K562 (cell line): ENCODE measurements at regions not wholly inside any gene's neighbourhood (a gene's known extent, or its start where the extent isn't known, plus 50 kb on each side); places are given as distances from the start of the nearest gene placed in this dataset.

Experiments used
- ATAC-seq: fragments of 200-7000 bp; cut with Tn5 transposase; 3 replicates; pipeline ENCODE4 v1.9.1; 2020; ENCODE audit warnings: moderate library complexity
- BruUV-seq: library from RNA; stranded (reverse); fragments of 400-500 nt; replicated peaks from 2 replicates; lab custom pipeline; 2021; lab: Mats Ljungman, UMichigan
- CTCF ChIA-PET: fragments of 300-600 bp; formaldehyde crosslinking; extraction: SDS; loops from one replicate; lab custom pipeline; 2021; ENCODE audit warnings: low intra/inter-chr PET ratio; lab: Yijun Ruan, JAX
- POLR2A ChIA-PET: fragments of 300-600, 350-650 bp; sonication (Branson Sonifier 250); formaldehyde crosslinking; extraction: SDS; loops from one replicate; lab custom pipeline; 2021; ENCODE audit warnings: antibody characterized with exemption, inconsistent platforms; lab: Yijun Ruan, JAX
- DNase-seq, 4 experiments: peaks; one replicate each; pipeline versions ENCODE4 v3.0.0 to v3.0.0-alpha.2; 2011 to 2018; ENCODE audit warnings: low spot score in 3 of 4, mixed read lengths in 3 of 4; ENCODE audit errors: extremely low read depth in 1 of 4
- FAIRE-seq: peaks from 2 replicates; lab custom pipeline; 2011; peaks lifted over from hg19 to GRCh38; lab: Jason Lieb, UNC
- H2AFZ ChIP-seq: 2 replicates; pipeline ENCODE4 v1.6.0; 2011; ENCODE audit warnings: low read depth, low read length, control low read depth, inconsistent platforms
- H3K27ac ChIP-seq: fragments of 200-600 bp; 3 replicates; pipeline ENCODE4 v1.8.0; 2011; ENCODE audit warnings: low read depth, mild to moderate bottlenecking, control low read depth, inconsistent platforms, low read length, moderate library complexity, mixed read lengths; ENCODE audit errors: extremely low read depth
- H3K27me3 ChIP-seq, 2 experiments: fragments of 300-600 bp in 1 of 2; 2 replicates in 1 of 2; 3 replicates in 1 of 2; pipeline versions ENCODE4 v1.6.0 to v1.8.0; 2011; ENCODE audit warnings: inconsistent platforms in 2 of 2, low read length in 2 of 2, mild to moderate bottlenecking in 1 of 2, mixed read lengths in 1 of 2, moderate library complexity in 1 of 2; ENCODE audit not compliant: control insufficient read depth in 2 of 2, insufficient read depth in 2 of 2
- H3K36me3 ChIP-seq: fragments of 300-600 bp; 3 replicates; pipeline ENCODE4 v1.8.0; 2011; ENCODE audit warnings: mild to moderate bottlenecking, low read length, inconsistent platforms; ENCODE audit not compliant: control insufficient read depth, insufficient read depth
- H3K4me1 ChIP-seq, 2 experiments: fragments of 200-600 bp in 1 of 2; replicated peaks in 1 of 2; 2 replicates in 1 of 2; 3 replicates in 1 of 2; pipeline versions ENCODE4 v1.5.1 to v1.8.0; 2011; ENCODE audit warnings: inconsistent platforms in 2 of 2, low read length in 2 of 2, mild to moderate bottlenecking in 1 of 2, mixed read lengths in 1 of 2, moderate library complexity in 1 of 2; ENCODE audit not compliant: control insufficient read depth in 2 of 2, insufficient read depth in 2 of 2
- H3K4me2 ChIP-seq: 2 replicates; pipeline ENCODE4 v1.6.1; 2011; ENCODE audit warnings: low read length, control low read depth, inconsistent platforms, mixed read lengths; ENCODE audit not compliant: insufficient read depth
- H3K4me3 ChIP-seq: fragments of 200-600 bp; sonication (generic), shearing (Covaris generic); 2 replicates; pipeline ENCODE4 v1.5.1; 2016; ENCODE audit warnings: control low read depth, inconsistent platforms
- H3K79me2 ChIP-seq: fragments of 200-600 bp; 3 replicates; pipeline ENCODE4 v1.8.0; 2011; ENCODE audit warnings: low read length, inconsistent platforms; ENCODE audit not compliant: control insufficient read depth, insufficient read depth
- H3K9ac ChIP-seq, 2 experiments: 2 replicates each; pipeline versions ENCODE4 v1.6.0 to v1.6.1; 2011; ENCODE audit warnings: low read depth in 2 of 2, low read length in 2 of 2, control low read depth in 1 of 2, inconsistent platforms in 1 of 2, mild to moderate bottlenecking in 1 of 2, mixed read lengths in 1 of 2; ENCODE audit not compliant: insufficient read depth in 1 of 2
- H3K9me1 ChIP-seq: one replicate; pipeline ENCODE4 v1.6.0; 2011; ENCODE audit warnings: inconsistent platforms, mild to moderate bottlenecking, low read length, moderate library complexity; ENCODE audit not compliant: control insufficient read depth, insufficient read depth
- H3K9me3 ChIP-seq: replicated peaks from 2 replicates; pipeline ENCODE4 v1.5.1; 2011; ENCODE audit warnings: low read depth, low read length, inconsistent platforms; ENCODE audit not compliant: control insufficient read depth, insufficient read depth
- H4K20me1 ChIP-seq: replicated peaks from 2 replicates; pipeline ENCODE4 v1.6.1; 2011; ENCODE audit warnings: low read length, inconsistent platforms, mixed read lengths; ENCODE audit not compliant: control insufficient read depth, insufficient read depth
- CC2D1A ChIP-seq: fragments of 450-650 bp; IDR thresholded peaks from 2 replicates; pipeline ENCODE4 v1.6.1; 2017; ENCODE audit warnings: mild to moderate bottlenecking
- CHD1 ChIP-seq: fragments of 200-600 bp; sonication (generic); IDR thresholded peaks from one replicate; pipeline ENCODE4 v1.6.1; 2012; ENCODE audit warnings: mild to moderate bottlenecking, moderate library complexity, low read length, inconsistent platforms
- FOS ChIP-seq: IDR thresholded peaks from 3 replicates; pipeline ENCODE4 v1.6.1; 2011; ENCODE audit not compliant: insufficient read length; ENCODE audit errors: extremely low read depth
- FOXM1 ChIP-seq, 2 experiments: fragments of 450-650 bp in 1 of 2; sonication (generic) in 1 of 2; formaldehyde crosslinking in 1 of 2; IDR thresholded peaks; 2 replicates each; pipeline versions ENCODE4 v1.6.1 to v1.9.0; 2017 to 2022; ENCODE audit warnings: low read depth in 2 of 2, mild to moderate bottlenecking in 2 of 2, missing genetic modification reagents in 1 of 2, moderate library complexity in 1 of 2
- HDAC8 ChIP-seq: fragments of 450-650 bp; IDR thresholded peaks from 2 replicates; pipeline ENCODE4 v1.6.1; 2016; ENCODE audit warnings: mild to moderate bottlenecking, missing genetic modification characterization, moderate library complexity, missing compliant biosample characterization
- KLF16 ChIP-seq: IDR thresholded peaks from 2 replicates; pipeline ENCODE4 v1.6.1; 2016; ENCODE audit warnings: antibody characterized with exemption
- MCM3 ChIP-seq: fragments of 450-650 bp; IDR thresholded peaks from 2 replicates; pipeline ENCODE4 v1.6.1; 2016
- MED1 ChIP-seq: sonication (generic); formaldehyde crosslinking; IDR thresholded peaks from 2 replicates; pipeline ENCODE4 v1.8.1; 2023; ENCODE audit warnings: missing genetic modification reagents, borderline replicate concordance
- RCOR1 ChIP-seq, 2 experiments: IDR thresholded peaks; 2 replicates each; pipeline ENCODE4 v1.6.1; 2012; ENCODE audit warnings: low read depth in 2 of 2, low read length in 2 of 2, borderline replicate concordance in 1 of 2, improper control_type of control experiment in 1 of 2
- SRSF9 ChIP-seq: fragments of 200-400 bp; formaldehyde crosslinking; IDR thresholded peaks from 2 replicates; pipeline ENCODE4 v1.6.1; 2017; ENCODE audit warnings: low read depth, low read length, borderline replicate concordance
- TARDBP ChIP-seq: fragments of 450-650 bp; IDR thresholded peaks from 2 replicates; pipeline ENCODE4 v1.6.1; 2016
- USF2 ChIP-seq: sonication (generic); formaldehyde crosslinking; IDR thresholded peaks from 2 replicates; pipeline ENCODE4 v1.5.0; 2020; ENCODE audit warnings: missing genetic modification reagents
- ZEB2 ChIP-seq: fragments of 450-650 bp; IDR thresholded peaks from 2 replicates; pipeline ENCODE4 v1.6.1; 2016
- ZNF3 ChIP-seq: fragments of 250-450 bp; sonication (Bioruptor Pico); IDR thresholded peaks from 2 replicates; pipeline ENCODE4 v1.5.0; 2021; ENCODE audit warnings: mild to moderate bottlenecking, moderate library complexity
- ZNF318 ChIP-seq, 2 experiments: fragments of 450-650 bp; IDR thresholded peaks; 2 replicates each; pipeline ENCODE4 v1.6.1; 2016; ENCODE audit warnings: mild to moderate bottlenecking in 2 of 2, borderline replicate concordance in 1 of 2, low read depth in 1 of 2, moderate library complexity in 1 of 2
- ZNF696 ChIP-seq: fragments of 250-450 bp; sonication (Bioruptor Pico); conservative IDR thresholded peaks from 2 replicates; pipeline ENCODE4 v1.4.0; 2020; ENCODE audit warnings: mild to moderate bottlenecking, moderate library complexity
- WGBS: fragments of 100-300 bp; shearing (Covaris generic); methylation state at CpG from one replicate; pipeline ENCODE4 v1.1.6; 2016; ENCODE audit warnings: low coverage, mixed read lengths; ENCODE audit not compliant: insufficient coverage; ENCODE audit errors: missing lambda C conversion rate; 5-methylcytosine and 5-hydroxymethylcytosine counted together
- in situ Hi-C: fragments of 300-500 bp; cut with MboI; formaldehyde crosslinking; loops from 4 replicates; pipeline ENCODE4 v1.15.0; 2018; ENCODE audit warnings: inconsistent platforms, mixed read lengths
- intact Hi-C: fragments of 100-400 bp; cut with micrococcal nuclease; formaldehyde crosslinking; loops from 2 replicates; pipeline ENCODE4 v1.14.2; 2022

- intact Hi-C loops (no loop called here), in situ Hi-C loops (no loop called here)
- ATAC-seq (no peak), DNase-seq (no peak), FAIRE-seq (no peak)
- Histone ChIP-seq H3K36me3 (no peaks in the 10 kb centered on the region), H3K9ac (no peak overlapping the region), H3K4me2 (no peak overlapping the region), H3K27ac (no peak overlapping the region), H3K9me3 (no peaks in the 10 kb centered on the region), H3K79me2 (no peaks in the 10 kb centered on the region), H3K4me1 (no peaks in the 10 kb centered on the region), H3K27me3 (no peaks in the 10 kb centered on the region), H3K9me1 (no peaks in the 10 kb centered on the region), H2AFZ (no peak overlapping the region), H3K4me3 (no peak overlapping the region), H4K20me1 (no peaks in the 10 kb centered on the region)
- no TSS peak for BruUV-seq
- ChIA-PET CTCF (no interaction called here), POLR2A (no interaction called here)
- WGBS = 0% methylated on average over 2 of the region's 2 CpGs
- TF ChIP-seq MED1 (CRISPR knock-in tag) (no peak), KLF16 (no peak), ZEB2 (no peak), ZNF3 (CRISPR knock-in tag) (no peak), CHD1 (no peak), MCM3 (no peak), FOXM1 (IDR thresholded peaks at IDR 0.05; ENCODE audit: low read depth) (no peak), FOXM1 (CRISPR knock-in tag; IDR thresholded peaks at IDR 0.05; ENCODE audit: low read depth) (no peak), FOS (no peak), CC2D1A (no peak), HDAC8 (no peak), TARDBP (no peak), ZNF318 (IDR thresholded peaks at IDR 0.05; ENCODE audit: borderline replicate concordance in 1 of 2, low read depth in 1 of 2) (no peak), SRSF9 (no peak), RCOR1 (IDR thresholded peaks at IDR 0.05; ENCODE audit: borderline replicate concordance in 1 of 2, low read depth in 2 of 2, low read length in 2 of 2) (no peak), USF2 (CRISPR knock-in tag) (no peak), ZNF696 (CRISPR knock-in tag) (no peak)
Observed at GRCh38 chr11:115684135-115684534, 179.9 kb upstream of the CADM1 start.
